ENCODE measurements at regions not wholly inside any gene's neighbourhood (a gene's known extent, or its start where the extent isn't known, plus 50 kb on each side); places are given as distances from the start of the nearest gene placed in this dataset.
"Not testable (repeated sequence)": the region's sequence is repeated elsewhere in the genome, so short reads cannot be mapped to it uniquely, and the experiment has no call there.

DNA sequence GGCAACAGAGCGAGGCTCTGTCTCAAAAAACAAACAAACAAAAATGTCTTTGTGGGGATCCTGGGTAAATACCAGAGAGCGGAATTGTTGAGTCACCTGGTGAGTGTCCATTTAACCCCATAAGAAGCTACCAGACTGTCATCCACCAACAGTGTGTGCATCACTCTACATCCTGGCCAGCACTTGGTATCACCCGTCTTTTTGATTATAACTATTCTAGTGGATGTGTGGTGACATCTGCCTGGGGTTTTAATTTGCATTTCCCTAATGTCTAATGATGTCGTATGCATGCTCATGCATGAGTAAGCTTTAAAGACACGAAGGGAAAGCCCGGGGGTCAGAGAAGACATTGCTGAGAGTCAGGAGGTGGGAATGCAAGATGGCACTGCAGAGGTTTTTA, 126.7 kb upstream of the MRI1 start:
- H3K4me3 ChIP-seq: no peak overlapping the region
- no peaks in the 10 kb centered on the region for H3K27me3 ChIP-seq
- H3K36me3 ChIP-seq: no peaks in the 10 kb centered on the region
- H3K4me1 ChIP-seq: no peaks in the 10 kb centered on the region
- TF ChIP-seq, protein P1, sequence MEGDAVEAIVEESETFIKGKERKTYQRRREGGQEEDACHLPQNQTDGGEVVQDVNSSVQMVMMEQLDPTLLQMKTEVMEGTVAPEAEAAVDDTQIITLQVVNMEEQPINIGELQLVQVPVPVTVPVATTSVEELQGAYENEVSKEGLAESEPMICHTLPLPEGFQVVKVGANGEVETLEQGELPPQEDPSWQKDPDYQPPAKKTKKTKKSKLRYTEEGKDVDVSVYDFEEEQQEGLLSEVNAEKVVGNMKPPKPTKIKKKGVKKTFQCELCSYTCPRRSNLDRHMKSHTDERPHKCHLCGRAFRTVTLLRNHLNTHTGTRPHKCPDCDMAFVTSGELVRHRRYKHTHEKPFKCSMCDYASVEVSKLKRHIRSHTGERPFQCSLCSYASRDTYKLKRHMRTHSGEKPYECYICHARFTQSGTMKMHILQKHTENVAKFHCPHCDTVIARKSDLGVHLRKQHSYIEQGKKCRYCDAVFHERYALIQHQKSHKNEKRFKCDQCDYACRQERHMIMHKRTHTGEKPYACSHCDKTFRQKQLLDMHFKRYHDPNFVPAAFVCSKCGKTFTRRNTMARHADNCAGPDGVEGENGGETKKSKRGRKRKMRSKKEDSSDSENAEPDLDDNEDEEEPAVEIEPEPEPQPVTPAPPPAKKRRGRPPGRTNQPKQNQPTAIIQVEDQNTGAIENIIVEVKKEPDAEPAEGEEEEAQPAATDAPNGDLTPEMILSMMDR (IDR thresholded peaks at IDR 0.05): no peak
- TF ChIP-seq POLR2A (IDR thresholded peaks at IDR 0.05): no peak
- H3K9me3 ChIP-seq: no peaks in the 10 kb centered on the region
- DNase-seq: no peak
- intact Hi-C loops (cut with DNase I; ENCODE audit: low total_unique reads): no loop called here
- H3K27ac ChIP-seq: no peak overlapping the region

DNA sequence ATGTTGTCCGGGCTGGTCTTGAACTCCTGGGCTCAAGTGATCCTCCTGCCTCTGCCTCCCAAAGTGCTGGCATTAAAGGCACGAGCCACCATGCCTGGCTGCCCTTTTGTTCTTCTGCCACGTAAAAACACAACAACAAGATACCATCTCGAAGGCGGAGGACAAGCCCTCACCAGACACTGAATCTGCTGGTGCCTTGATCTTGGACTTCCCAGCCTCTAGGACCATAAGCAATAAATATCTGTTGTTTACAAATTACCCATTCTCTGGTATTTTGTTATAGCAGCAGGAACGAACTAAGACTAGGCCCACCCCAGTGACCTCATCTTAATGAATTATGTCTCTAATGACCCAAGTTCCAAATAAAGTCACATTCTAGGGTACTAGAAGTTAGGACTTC, 128.4 kb upstream of the CACNA1A start:
- Histone ChIP-seq H3K9me3 (no peaks in the 10 kb centered on the region), H3K36me3 (no peaks in the 10 kb centered on the region), H3K4me1 (no peaks in the 10 kb centered on the region), H3K27me3 (no peaks in the 10 kb centered on the region), H3K27ac (no peak overlapping the region), H3K4me3 (no peak overlapping the region)
- TF ChIP-seq POLR2A (IDR thresholded peaks at IDR 0.05): no peak
- TF ChIP-seq, protein P1 (IDR thresholded peaks at IDR 0.05): no peak
- intact Hi-C loops (cut with DNase I; ENCODE audit: low total_unique reads): no loop called here
- no peak for DNase-seq

DNA sequence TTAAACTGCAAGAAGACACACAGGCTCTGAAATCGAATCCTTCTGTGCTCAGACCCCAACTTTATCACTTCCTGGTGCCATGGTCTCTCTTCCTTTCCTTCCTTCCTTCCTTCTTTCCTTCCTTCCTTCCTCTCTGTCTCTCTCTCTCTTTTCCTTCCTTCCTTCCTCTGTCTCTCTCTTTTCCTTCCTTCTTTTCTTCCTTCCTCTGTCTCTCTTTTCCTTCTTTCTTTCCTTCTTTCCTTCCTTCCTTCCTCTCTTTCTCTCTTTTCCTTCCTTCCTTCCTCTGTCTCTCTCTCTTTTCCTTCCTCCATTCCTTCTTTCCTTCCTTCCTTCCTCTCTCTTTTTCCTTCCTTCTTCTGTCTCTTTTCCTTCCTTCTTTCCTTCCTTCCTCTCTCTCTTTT, 127.2 kb upstream of the CACNA1A start:
- Histone ChIP-seq H3K9me3 (no peaks in the 10 kb centered on the region), H3K4me1 (no peaks in the 10 kb centered on the region), H3K4me3 (no peak overlapping the region), H3K27ac (no peak overlapping the region), H3K36me3 (no peaks in the 10 kb centered on the region), H3K27me3 (no peaks in the 10 kb centered on the region)
- intact Hi-C loops (cut with DNase I; ENCODE audit: low total_unique reads): no loop called here
- TF ChIP-seq, protein P1 (IDR thresholded peaks at IDR 0.05): no peak
- TF ChIP-seq POLR2A (IDR thresholded peaks at IDR 0.05): no peak
- no peak for DNase-seq

DNA sequence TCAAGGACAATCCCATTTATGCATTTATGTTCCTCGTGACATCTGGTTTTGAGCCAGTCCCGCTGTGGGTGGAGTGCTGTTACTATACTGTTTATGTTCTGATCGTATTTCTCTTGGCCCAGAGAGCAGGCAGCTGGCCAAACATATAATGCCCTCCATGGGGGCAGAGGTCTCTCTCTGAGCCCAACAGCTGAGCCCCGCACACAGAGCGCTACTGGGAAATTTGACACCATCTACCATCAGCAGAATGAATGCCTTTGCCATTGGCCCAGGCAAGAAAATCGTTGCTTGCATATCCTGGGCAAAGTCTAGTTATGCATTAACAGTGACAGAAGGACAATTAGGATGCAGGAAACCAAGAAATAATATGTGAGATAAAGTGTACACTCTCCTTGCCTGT, 126.8 kb upstream of the CACNA1A start:
- intact Hi-C loops (cut with DNase I; ENCODE audit: low total_unique reads): no loop called here
- Histone ChIP-seq H3K27me3 (no peaks in the 10 kb centered on the region), H3K9me3 (no peaks in the 10 kb centered on the region), H3K36me3 (no peaks in the 10 kb centered on the region), H3K4me1 (no peaks in the 10 kb centered on the region), H3K4me3 (no peak overlapping the region), H3K27ac (no peak overlapping the region)
- TF ChIP-seq, protein P1 (IDR thresholded peaks at IDR 0.05): no peak
- TF ChIP-seq POLR2A (IDR thresholded peaks at IDR 0.05): no peak
- no peak for DNase-seq

DNA sequence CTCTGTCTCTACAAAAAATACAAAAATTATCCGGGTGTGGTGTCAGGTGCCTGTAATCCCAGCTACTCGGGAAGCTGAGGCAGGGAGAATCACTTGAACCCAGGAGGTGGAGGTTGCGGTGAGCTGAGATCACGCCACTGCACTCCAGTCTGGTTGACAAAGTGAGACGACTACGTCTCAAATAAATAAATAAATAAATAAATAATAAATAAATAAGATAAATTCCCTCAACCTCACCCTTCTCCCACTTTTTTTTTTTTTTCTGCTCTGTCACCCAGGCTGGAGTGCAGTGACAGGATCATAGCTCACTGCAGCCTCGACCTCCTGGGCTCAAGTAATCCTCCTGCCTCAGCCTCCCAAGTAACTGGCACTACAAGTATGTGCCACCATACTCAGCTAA, 125.9 kb upstream of the CACNA1A start:
- H3K9me3 ChIP-seq; H3K27me3 ChIP-seq; H3K36me3 ChIP-seq; H3K4me3 ChIP-seq; DNase-seq; intact Hi-C loops (cut with DNase I; ENCODE audit: low total_unique reads); H3K27ac ChIP-seq; H3K4me1 ChIP-seq: not testable (repeated sequence)

DNA sequence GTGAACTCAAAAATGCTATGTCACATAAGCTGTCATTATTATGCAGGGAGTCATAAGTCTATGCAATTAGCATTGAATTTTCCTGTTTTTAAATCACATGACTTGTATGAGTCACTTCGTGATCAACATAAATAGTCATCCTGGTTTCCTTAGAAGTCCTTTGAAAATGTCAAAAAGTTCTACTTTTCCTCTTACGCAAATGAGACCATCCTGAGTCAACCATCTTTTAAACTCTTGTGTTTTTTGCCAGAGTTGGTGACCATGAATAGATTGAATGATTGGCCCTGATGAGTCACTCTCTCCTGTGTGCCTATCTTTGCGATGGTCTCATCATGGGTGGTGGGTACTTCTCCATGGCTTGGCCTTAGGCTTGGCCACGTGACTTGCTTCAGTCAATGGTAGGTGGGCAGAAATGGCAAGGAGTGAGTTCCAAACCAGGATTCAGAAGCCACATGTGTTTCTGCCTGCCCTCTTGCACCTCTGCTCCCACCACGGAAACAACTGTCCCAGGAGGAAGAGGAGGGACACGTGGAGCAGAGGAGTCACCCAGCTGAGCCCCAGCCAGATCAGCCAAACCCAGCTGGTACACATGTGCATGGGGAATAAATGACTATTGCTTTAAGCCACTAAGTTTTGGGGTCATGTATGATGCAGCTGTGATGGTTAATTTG, 123.5 kb upstream of the CACNA1A start:
- Histone ChIP-seq H3K27me3 (no peaks in the 10 kb centered on the region), H3K9me3 (no peaks in the 10 kb centered on the region), H3K36me3 (no peaks in the 10 kb centered on the region), H3K27ac (no peak overlapping the region), H3K4me3 (no peak overlapping the region), H3K4me1 (no peaks in the 10 kb centered on the region)
- no peak for DNase-seq
- intact Hi-C loops (cut with DNase I; ENCODE audit: low total_unique reads): no loop called here
- TF ChIP-seq, protein P1 (IDR thresholded peaks at IDR 0.05): no peak
- no peak for TF ChIP-seq POLR2A (IDR thresholded peaks at IDR 0.05)

Data from uterus (tissue), 3 donors.